MCF 10A (cell line): ENCODE measurements at regions not wholly inside any gene's neighbourhood (a gene's known extent, or its start where the extent isn't known, plus 50 kb on each side); places are given as distances from the start of the nearest gene placed in this dataset.
A peak's percentile ranks its signal among the peaks of the same experiment; 100 is the strongest.

Experiments used
- BruUV-seq: library from RNA; stranded (reverse); fragments of 400-500 nt; replicated peaks from 2 replicates; lab custom pipeline; 2021; lab: Mats Ljungman, UMichigan
- CTCF ChIA-PET: fragments of 300-600 bp; sonication (Branson Sonifier 250); formaldehyde crosslinking; extraction: SDS; loops from one replicate; lab custom pipeline; 2021; ENCODE audit warnings: antibody characterized with exemption, inconsistent platforms; lab: Yijun Ruan, JAX
- POLR2A ChIA-PET: fragments of 300-600, 350-650 bp; sonication (Branson Sonifier 250); formaldehyde crosslinking; extraction: SDS; loops from one replicate; lab custom pipeline; 2020; ENCODE audit warnings: antibody characterized with exemption, inconsistent platforms; lab: Yijun Ruan, JAX
- DNase-seq: peaks from one replicate; pipeline ENCODE4 v3.0.0-alpha.2; 2018; ENCODE audit not compliant: unreplicated experiment
- H3K27ac Mint-ChIP-seq: one replicate; pipeline ENCODE4 v1.8.0; 2022; ENCODE audit warnings: mild to moderate bottlenecking, low read depth, mixed read lengths; ENCODE audit not compliant: unreplicated experiment
- H3K27me3 Mint-ChIP-seq: one replicate; pipeline ENCODE4 v1.8.0; 2022; ENCODE audit warnings: mixed read lengths; ENCODE audit not compliant: insufficient read depth, unreplicated experiment
- H3K36me3 Mint-ChIP-seq: one replicate; pipeline ENCODE4 v1.8.0; 2022; ENCODE audit warnings: mild to moderate bottlenecking, moderate library complexity, mixed read lengths; ENCODE audit not compliant: insufficient read depth, unreplicated experiment
- H3K4me1 Mint-ChIP-seq: one replicate; pipeline ENCODE4 v1.8.0; 2022; ENCODE audit warnings: mixed read lengths; ENCODE audit not compliant: insufficient read depth, unreplicated experiment
- H3K4me3 Mint-ChIP-seq: one replicate; pipeline ENCODE4 v1.8.0; 2022; ENCODE audit warnings: mild to moderate bottlenecking, moderate library complexity, mixed read lengths; ENCODE audit not compliant: unreplicated experiment
- H3K9me3 Mint-ChIP-seq: one replicate; pipeline ENCODE4 v1.8.0; 2022; ENCODE audit warnings: mixed read lengths; ENCODE audit not compliant: unreplicated experiment
- intact Hi-C: fragments of 100-400 bp; cut with micrococcal nuclease; formaldehyde crosslinking; loops from 2 replicates; pipeline ENCODE4 v1.14.1; 2022
- TF ChIP-seq, protein P1 (sequence below): fragments of 200-600 bp; IDR thresholded peaks from one replicate; pipeline ENCODE4 v1.8.0; 2022; ENCODE audit warnings: antibody characterized with exemption, mild to moderate bottlenecking; ENCODE audit not compliant: unreplicated experiment

DNA sequence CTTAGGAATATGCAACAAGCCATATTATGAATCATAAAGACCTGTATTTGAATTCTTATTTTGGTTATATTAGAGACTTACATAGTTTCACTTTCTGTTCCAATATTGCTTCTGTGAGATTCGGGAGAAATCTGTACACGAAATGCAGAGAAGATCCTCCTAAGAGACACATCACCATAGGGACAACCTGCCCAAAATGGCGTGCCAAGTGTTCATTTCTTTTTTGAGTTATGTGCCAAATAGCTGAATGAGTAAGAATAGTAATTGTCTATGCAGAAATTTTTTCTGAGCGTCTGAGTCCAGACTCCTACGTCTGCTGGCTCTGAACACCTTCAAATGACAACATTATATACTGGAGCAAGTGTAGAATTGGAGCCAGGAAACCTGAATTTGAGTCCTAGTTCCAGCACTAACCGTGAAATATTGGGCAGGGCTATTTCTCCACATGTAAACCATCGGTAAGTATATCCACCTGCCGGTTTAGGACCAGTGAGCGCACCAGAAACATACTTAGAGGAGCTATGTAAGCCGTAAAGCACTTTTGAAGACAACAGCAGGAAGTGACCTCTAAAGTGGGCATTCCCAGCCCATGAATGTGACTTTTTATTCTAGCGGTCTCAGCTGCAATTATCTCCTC is 163.9 kb upstream of the DMRT1 start:
- Mint-ChIP-seq H3K4me1 (peaks cover 33% of the 10 kb centered on the region), H3K36me3 (peaks cover 40% of the 10 kb centered on the region), H3K27me3 (no peaks in the 10 kb centered on the region), H3K27ac (peak overlapping the region; percentile 79), H3K4me3 (peak overlapping the region; percentile 71), H3K9me3 (no peaks in the 10 kb centered on the region)
- TF ChIP-seq, protein P1, sequence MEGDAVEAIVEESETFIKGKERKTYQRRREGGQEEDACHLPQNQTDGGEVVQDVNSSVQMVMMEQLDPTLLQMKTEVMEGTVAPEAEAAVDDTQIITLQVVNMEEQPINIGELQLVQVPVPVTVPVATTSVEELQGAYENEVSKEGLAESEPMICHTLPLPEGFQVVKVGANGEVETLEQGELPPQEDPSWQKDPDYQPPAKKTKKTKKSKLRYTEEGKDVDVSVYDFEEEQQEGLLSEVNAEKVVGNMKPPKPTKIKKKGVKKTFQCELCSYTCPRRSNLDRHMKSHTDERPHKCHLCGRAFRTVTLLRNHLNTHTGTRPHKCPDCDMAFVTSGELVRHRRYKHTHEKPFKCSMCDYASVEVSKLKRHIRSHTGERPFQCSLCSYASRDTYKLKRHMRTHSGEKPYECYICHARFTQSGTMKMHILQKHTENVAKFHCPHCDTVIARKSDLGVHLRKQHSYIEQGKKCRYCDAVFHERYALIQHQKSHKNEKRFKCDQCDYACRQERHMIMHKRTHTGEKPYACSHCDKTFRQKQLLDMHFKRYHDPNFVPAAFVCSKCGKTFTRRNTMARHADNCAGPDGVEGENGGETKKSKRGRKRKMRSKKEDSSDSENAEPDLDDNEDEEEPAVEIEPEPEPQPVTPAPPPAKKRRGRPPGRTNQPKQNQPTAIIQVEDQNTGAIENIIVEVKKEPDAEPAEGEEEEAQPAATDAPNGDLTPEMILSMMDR = no peak
- ChIA-PET CTCF (interaction anchor here (0.8 kb wide), 2 partner anchors 15 to 129 kb away, joined by 4 to 5 read pairs; no protein-coding TSS in a partner anchor), POLR2A (interaction anchor here (0.7 to 3.3 kb wide), 7 partner anchors 9 to 230 kb away, joined by 3 to 42 read pairs (median 5); no protein-coding TSS in a partner anchor)
- intact Hi-C loops = no loop called here
- peak; percentile 30 for DNase-seq
- BruUV-seq = TSS peak; percentile 16

DNA sequence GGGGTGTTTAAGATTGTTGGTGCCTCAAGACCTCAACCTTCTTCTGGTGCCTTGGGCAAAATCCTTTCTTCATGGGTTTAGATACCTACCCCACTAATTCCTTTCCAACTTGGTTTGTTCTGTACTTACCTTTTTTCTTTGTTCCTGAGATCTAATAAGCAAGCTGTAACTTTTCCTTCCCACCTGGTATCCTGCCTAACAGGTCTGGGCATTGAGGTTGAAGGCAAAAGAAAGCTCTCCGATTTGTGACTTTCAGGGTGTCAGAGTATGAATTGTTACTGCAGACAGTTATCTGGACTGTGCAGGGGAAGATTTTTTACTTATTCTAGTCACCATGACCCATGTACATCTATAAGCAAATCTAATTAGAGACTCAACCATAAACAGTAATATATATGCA is 162.6 kb upstream of the DMRT1 start:
- Mint-ChIP-seq H3K36me3 (peaks cover 35% of the 10 kb centered on the region), H3K27me3 (no peaks in the 10 kb centered on the region), H3K9me3 (no peaks in the 10 kb centered on the region), H3K27ac (peak overlapping the region; percentile 14), H3K4me3 (no peak overlapping the region), H3K4me1 (peaks cover 33% of the 10 kb centered on the region)
- intact Hi-C loops = no loop called here
- BruUV-seq = no TSS peak
- TF ChIP-seq, protein P1 = no peak
- CTCF ChIA-PET = interaction anchor here (0.5 to 1.7 kb wide), 2 partner anchors 38 to 63 kb away, joined by 5 to 12 read pairs; no protein-coding TSS in a partner anchor
- POLR2A ChIA-PET = interaction anchor here (3.3 kb wide), 1 partner anchor 16 kb away, joined by 42 read pairs; no protein-coding TSS in a partner anchor
- no peak for DNase-seq

DNA sequence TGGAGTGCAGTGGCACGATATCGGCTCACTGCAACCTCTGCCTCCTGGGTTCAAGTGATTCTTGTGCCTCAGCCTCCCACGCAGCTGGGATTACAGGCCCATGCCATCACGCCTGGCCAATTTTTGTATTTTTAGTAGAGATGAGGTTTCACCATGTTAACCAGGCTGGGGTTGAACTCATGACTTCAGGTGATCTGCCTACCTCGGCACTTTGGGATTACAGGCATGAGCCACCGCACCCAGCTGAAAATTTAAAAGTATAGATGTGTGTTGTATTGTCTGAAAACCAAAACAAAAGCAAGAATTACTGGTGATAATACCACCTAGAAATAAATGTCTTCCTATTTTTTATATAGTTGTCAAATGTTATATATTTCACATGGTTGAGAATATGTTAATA is 162.0 kb upstream of the DMRT1 start:
- BruUV-seq = no TSS peak
- Mint-ChIP-seq H3K36me3 (peaks cover 35% of the 10 kb centered on the region), H3K27me3 (no peaks in the 10 kb centered on the region), H3K9me3 (no peaks in the 10 kb centered on the region), H3K4me1 (peaks cover 35% of the 10 kb centered on the region), H3K27ac (no peak overlapping the region), H3K4me3 (no peak overlapping the region)
- DNase-seq = no peak
- TF ChIP-seq, protein P1 = no peak
- CTCF ChIA-PET = interaction anchor here (0.6 to 1.7 kb wide), 3 partner anchors 16 to 64 kb away, joined by 3 to 12 read pairs (median 5); no protein-coding TSS in a partner anchor
- intact Hi-C loops = no loop called here
- POLR2A ChIA-PET = interaction anchor here (3.3 kb wide), 1 partner anchor 16 kb away, joined by 42 read pairs; no protein-coding TSS in a partner anchor

DNA sequence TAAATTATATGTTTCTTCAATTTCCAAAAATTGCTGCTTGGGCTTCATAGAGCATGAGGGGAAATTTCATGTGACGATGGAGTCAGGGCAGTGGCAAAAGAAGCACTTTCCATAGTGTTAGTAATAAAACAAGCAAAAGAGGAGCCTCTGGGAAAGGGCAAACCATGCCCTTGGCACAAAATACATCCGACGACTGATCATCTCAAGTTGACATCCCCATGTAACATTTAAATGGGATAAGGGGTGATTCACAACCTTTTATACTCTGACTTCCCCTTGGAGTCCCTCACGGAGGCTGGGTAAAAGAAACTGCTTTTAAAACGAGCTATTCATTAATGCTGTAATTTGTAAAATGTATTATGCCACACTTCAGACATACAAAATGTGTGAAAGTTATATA is 161.4 kb upstream of the DMRT1 start:
- ChIA-PET POLR2A (interaction anchor here (2.6 to 3.3 kb wide), 2 partner anchors 14 to 15 kb away, joined by 13 to 42 read pairs; no protein-coding TSS in a partner anchor), CTCF (interaction anchor here (0.6 to 1.2 kb wide), 2 partner anchors 15 to 35 kb away, joined by 3 to 5 read pairs; no protein-coding TSS in a partner anchor)
- BruUV-seq = no TSS peak
- Mint-ChIP-seq H3K36me3 (peaks cover 35% of the 10 kb centered on the region), H3K27me3 (no peaks in the 10 kb centered on the region), H3K4me1 (peaks cover 42% of the 10 kb centered on the region), H3K27ac (no peak overlapping the region), H3K9me3 (no peaks in the 10 kb centered on the region), H3K4me3 (no peak overlapping the region)
- DNase-seq = no peak
- intact Hi-C loops = no loop called here
- TF ChIP-seq, protein P1 = no peak
